Muscle layer of duodenum (tissue), 2 donors: ENCODE measurements at regions not wholly inside any gene's neighbourhood (a gene's known extent, or its start where the extent isn't known, plus 50 kb on each side); places are given as distances from the start of the nearest gene placed in this dataset.
"Not testable (repeated sequence)": the region's sequence is repeated elsewhere in the genome, so short reads cannot be mapped to it uniquely, and the experiment has no call there.

Experiments used
- H3K27ac ChIP-seq: one replicate; pipeline ENCODE4 v1.7.0; 2013; ENCODE audit warnings: mild to moderate bottlenecking, low read length
- H3K27me3 ChIP-seq: one replicate; pipeline ENCODE4 v1.7.0; 2013; ENCODE audit warnings: low read depth, mild to moderate bottlenecking, control low read depth, low read length
- H3K36me3 ChIP-seq, 2 donors: one replicate each; pipeline ENCODE4 v1.7.0; 2013; ENCODE audit warnings: low read length in 2 of 2, control low read depth in 1 of 2, mild to moderate bottlenecking in 1 of 2; ENCODE audit not compliant: insufficient read depth in 2 of 2, control insufficient read depth in 1 of 2
- H3K4me1 ChIP-seq, 2 donors: one replicate each; pipeline ENCODE4 v1.7.0; 2013; ENCODE audit warnings: low read length in 2 of 2, mild to moderate bottlenecking in 2 of 2, control low read depth in 1 of 2, moderate library complexity in 1 of 2; ENCODE audit not compliant: insufficient read depth in 2 of 2, control insufficient read depth in 1 of 2
- H3K4me3 ChIP-seq, 2 donors: one replicate each; pipeline ENCODE4 v1.7.0; 2013; ENCODE audit warnings: low read length in 2 of 2, low read depth in 1 of 2, mild to moderate bottlenecking in 1 of 2
- H3K9me3 ChIP-seq, 2 donors: one replicate each; pipeline ENCODE4 v1.7.0; 2013; ENCODE audit warnings: low read length in 2 of 2, control low read depth in 1 of 2, mild to moderate bottlenecking in 1 of 2; ENCODE audit not compliant: control insufficient read depth in 1 of 2
- donor health status: healthy.

DNA sequence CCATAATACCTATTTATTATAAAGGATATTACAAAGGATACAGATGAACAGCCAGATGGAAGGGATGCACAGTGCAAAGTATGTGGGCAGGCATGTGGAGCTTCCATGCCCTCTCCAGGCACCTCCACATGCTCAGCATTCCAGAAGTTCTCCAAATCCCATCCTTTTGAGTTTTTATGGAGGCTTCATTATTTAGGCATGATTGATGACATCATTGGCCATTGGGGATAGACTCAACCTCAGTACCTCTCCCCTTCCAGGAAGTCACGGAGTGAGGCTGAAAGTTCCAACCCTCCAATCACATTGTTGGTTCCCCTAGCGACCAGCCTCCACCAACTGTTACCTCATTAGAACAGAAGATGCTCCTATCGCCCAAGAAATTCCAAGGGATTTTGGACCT lies 156.4 kb downstream of the ATP23 start:
- H3K4me1 ChIP-seq, result no peaks in the 10 kb centered on the region

DNA sequence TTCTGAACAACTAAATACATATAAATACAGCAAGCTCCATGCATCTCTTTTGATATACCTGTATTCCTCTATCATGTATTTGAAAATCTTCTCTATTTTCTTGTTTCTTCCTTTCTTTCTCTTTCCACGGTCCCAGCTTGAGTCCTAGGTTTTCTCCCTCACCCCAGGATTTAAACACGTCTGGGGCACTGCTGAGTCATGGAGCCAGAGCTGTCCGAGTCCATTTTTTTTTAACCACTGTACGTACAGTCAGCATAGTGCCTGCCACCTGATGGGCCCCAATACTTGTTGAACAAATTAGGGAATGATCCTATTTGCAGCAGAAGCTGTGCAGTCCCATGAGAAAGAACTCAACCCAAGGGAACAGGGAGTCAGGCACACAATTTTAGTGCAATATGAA lies 158.1 kb downstream of the ATP23 start:
- Histone ChIP-seq H3K4me3 (no peak overlapping the region), H3K4me1 (no peaks in the 10 kb centered on the region), H3K27ac (no peak overlapping the region), H3K36me3 (no peaks in the 10 kb centered on the region), H3K9me3 (no peaks in the 10 kb centered on the region), H3K27me3 (no peaks in the 10 kb centered on the region)

More for the DNA sequence above, 156.4 kb downstream of the ATP23 start:
- no peaks in the 10 kb centered on the region for H3K9me3 ChIP-seq
- no peak overlapping the region for H3K27ac ChIP-seq
- no peaks in the 10 kb centered on the region for H3K27me3 ChIP-seq
- H3K36me3 ChIP-seq, result no peaks in the 10 kb centered on the region
- H3K4me3 ChIP-seq, result no peak overlapping the region

DNA sequence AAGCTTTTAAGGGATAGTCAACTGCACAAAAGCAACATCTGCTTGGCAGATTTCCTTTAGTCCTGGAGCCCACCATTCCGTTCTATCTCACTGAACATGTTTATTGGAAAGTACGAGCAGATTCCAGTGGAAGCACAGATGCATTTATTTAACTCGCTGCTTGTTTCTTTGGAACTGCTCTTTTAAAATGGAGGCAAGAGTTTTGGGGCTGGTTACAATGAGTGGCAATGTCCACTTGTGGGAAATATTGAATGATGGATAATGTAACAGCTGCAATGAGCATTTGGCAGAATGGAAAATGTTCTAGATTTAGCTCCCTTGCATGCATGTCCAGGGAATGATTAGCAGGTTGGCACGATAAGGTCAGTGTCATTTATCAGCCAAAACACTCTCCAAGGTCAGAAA lies 163.0 kb downstream of the ATP23 start:
- no peak overlapping the region for H3K4me3 ChIP-seq
- H3K9me3 ChIP-seq, result no peaks in the 10 kb centered on the region
- H3K27me3 ChIP-seq, result no peaks in the 10 kb centered on the region
- H3K4me1 ChIP-seq, result no peaks in the 10 kb centered on the region
- H3K27ac ChIP-seq, result no peak overlapping the region
- no peaks in the 10 kb centered on the region for H3K36me3 ChIP-seq

DNA sequence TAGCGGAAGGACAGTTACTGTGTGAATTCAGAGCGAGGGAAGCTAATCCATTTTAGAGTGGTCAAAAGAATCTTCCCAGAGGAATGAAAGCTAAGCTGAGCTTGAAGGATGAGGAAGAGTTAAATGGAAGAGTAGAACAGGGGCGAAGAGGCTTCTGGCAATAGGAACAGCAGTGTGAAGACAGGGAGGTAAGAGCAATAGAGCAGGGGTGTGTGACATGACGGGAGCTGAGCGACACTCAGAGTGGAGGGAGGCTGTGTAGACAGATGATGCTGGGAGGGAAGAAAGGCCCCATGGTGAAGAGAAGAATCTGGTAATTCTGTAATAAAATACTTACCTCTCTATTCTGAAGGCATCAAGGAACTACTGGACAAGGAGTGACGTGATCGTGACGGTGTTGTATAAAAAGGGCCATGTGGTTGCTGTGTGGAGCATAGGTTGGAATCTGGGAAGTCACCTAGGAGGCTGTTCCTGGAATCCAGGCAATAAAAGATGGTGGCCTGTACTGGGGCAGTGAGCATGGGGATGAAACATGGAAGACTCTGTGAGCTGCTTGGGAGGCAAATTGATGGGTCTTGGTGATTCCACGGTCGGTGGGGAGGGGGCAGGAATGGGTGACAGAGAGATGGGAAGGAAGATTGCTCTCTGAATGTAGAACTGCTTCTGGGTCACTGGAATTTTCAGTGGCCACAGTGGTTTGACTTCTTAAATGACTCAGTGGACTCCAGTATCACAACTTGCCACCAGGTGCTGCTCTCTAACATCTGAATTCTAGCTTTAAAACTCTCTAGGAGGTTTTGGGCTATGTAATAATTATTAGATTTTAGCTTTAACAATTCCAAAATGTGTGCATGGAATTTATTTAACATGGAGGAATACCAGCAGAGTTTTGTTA lies 164.1 kb downstream of the ATP23 start:
- Histone ChIP-seq H3K4me1 (no peaks in the 10 kb centered on the region), H3K27ac (no peak overlapping the region), H3K9me3 (no peaks in the 10 kb centered on the region)

GRCh38 chr12:58106195-58106594 lies 164.8 kb downstream of the ATP23 start:
- no peaks in the 10 kb centered on the region for H3K9me3 ChIP-seq
- H3K36me3 ChIP-seq, result no peaks in the 10 kb centered on the region
- no peak overlapping the region for H3K27ac ChIP-seq

More for the DNA sequence above, 164.1 kb downstream of the ATP23 start:
- no peaks in the 10 kb centered on the region for H3K36me3 ChIP-seq
- H3K4me3 ChIP-seq, result no peak overlapping the region
- no peaks in the 10 kb centered on the region for H3K27me3 ChIP-seq

DNA sequence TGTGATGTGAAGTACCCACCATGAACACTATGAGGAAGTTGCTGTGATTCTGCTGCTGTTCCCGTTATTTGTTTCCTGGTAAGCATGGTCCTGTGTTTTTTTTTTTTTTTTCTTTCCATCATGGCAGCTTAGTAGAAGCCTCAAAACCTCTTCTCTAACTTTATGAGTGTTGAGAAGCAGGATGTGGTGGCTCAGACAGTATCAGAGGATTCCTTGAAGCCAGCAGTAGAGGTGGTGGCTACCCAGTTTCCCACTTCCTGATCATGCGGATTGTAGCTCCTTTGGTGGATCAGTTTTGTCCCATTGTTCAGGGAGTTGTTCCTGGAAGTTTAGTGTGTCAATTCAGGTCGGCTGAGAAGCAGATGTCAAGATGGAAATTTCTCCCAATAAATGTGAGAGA lies 175.8 kb downstream of the ATP23 start:
- Histone ChIP-seq H3K27ac (no peak overlapping the region), H3K36me3 (no peaks in the 10 kb centered on the region), H3K4me1 (no peaks in the 10 kb centered on the region), H3K4me3 (no peak overlapping the region), H3K9me3 (no peaks in the 10 kb centered on the region), H3K27me3 (no peaks in the 10 kb centered on the region)

More at GRCh38 chr12:58106195-58106594, 164.8 kb downstream of the ATP23 start:
- no peak overlapping the region for H3K4me3 ChIP-seq
- H3K4me1 ChIP-seq, result no peaks in the 10 kb centered on the region
- H3K27me3 ChIP-seq, result no peaks in the 10 kb centered on the region

DNA sequence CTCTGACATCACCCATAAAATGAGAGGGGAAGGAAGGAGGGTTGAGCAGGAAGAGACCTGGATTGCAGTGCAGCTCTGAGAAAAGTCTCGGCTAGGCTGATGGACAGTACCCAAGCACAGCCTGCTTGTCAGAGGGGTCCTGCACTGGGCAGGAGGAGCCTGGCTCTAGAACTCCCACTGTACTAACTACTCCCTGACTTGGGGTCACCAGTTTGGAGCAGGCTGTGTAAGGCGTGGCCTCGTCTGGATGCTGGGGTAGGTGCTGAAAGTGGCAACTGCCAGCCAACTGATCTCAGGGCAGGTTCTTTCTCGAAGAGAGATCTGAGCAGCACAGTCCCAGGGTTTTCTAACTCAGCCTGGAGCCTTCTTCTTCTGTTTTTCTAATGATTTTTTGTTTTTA lies 176.3 kb downstream of the ATP23 start:
- no peaks in the 10 kb centered on the region for H3K36me3 ChIP-seq
- H3K27ac ChIP-seq, result no peak overlapping the region
- H3K27me3 ChIP-seq, result no peaks in the 10 kb centered on the region
- no peaks in the 10 kb centered on the region for H3K9me3 ChIP-seq
- no peak overlapping the region for H3K4me3 ChIP-seq
- no peaks in the 10 kb centered on the region for H3K4me1 ChIP-seq

- not testable (repeated sequence) for H3K4me3 ChIP-seq, H3K4me1 ChIP-seq, H3K9me3 ChIP-seq, H3K27ac ChIP-seq, H3K27me3 ChIP-seq, H3K36me3 ChIP-seq
These were observed 184.4 kb downstream of the ATP23 start for GRCh38 chr12:58125761-58126160.

DNA sequence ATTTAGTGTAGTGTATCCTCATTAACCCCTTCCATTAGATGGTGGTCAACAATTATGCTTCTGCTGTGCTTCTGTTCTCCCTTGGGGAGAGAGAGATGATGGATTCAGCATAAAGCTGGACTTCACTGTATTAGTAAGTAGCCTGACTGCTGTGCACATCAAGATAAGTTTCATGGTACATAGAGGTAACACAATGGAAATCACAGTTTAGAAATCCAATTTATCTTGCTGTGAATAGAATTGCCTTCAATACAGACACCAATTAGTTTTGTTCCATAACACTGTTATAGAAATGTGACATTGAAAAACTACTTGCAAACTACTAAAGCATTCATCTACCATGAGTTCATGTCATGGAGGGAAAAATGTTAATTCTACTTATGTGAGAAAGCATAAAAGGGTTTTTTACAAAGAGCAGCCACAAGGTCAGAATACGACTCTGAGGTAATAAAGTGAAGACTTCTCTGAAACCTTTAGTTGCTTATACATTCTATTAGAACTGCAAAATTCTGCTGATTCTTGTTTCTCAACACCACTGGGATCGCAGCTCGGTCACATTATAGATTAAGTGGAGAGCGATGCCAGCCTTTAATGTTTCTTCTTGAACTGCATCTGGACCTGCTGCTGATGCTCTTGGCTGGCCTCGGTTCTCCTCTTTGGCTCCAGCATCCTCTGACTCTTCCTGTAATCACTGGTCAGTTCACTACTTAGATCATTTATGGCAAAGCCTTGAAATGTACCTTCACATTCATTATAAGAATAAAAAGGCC lies 190.8 kb downstream of the ATP23 start:
- H3K9me3 ChIP-seq, result no peaks in the 10 kb centered on the region

DNA sequence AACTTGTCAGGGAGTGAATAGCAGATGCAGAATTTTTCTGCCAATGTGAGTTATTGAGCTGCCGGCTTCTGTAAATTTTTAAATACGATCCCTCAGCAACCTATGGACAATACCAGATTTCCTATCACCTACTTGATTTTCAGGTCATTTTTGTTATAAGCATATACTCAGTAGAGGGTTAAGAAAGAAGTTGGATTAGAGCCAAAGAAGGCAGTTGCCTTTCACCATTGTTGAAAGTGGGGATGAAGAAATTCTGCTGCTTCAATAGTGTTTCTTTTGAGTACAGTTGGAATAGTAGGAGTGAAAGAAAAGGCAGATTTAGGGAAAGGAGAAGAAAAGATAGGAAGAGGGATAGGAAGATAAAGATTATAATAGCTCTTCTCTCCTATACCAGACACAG lies 197.1 kb downstream of the ATP23 start:
- Histone ChIP-seq H3K36me3 (no peaks in the 10 kb centered on the region), H3K4me3 (no peak overlapping the region), H3K4me1 (no peaks in the 10 kb centered on the region), H3K27me3 (no peaks in the 10 kb centered on the region), H3K27ac (no peak overlapping the region), H3K9me3 (no peaks in the 10 kb centered on the region)

More for the DNA sequence above, 190.8 kb downstream of the ATP23 start:
- Histone ChIP-seq H3K36me3 (no peaks in the 10 kb centered on the region), H3K4me3 (no peak overlapping the region), H3K27ac (no peak overlapping the region), H3K4me1 (no peaks in the 10 kb centered on the region), H3K27me3 (no peaks in the 10 kb centered on the region)

- H3K4me3 ChIP-seq, result no peak overlapping the region
- H3K4me1 ChIP-seq, result no peaks in the 10 kb centered on the region
- no peaks in the 10 kb centered on the region for H3K36me3 ChIP-seq
- H3K9me3 ChIP-seq, result no peaks in the 10 kb centered on the region
- no peak overlapping the region for H3K27ac ChIP-seq
- no peaks in the 10 kb centered on the region for H3K27me3 ChIP-seq
These were observed 198.5 kb downstream of the ATP23 start for GRCh38 chr12:58139894-58140293.
